CD4-positive, CD25-positive, alpha-beta regulatory T cell (primary cell): ENCODE measurements at regions not wholly inside any gene's neighbourhood (a gene's known extent, or its start where the extent isn't known, plus 50 kb on each side); places are given as distances from the start of the nearest gene placed in this dataset.

Experiments used
- ATAC-seq, 2 donors: fragments of 150-1000 bp; cut with Tn5 transposase; one replicate each; pipeline ENCODE4 v1.10.0; 2021; ENCODE audit warnings: low read depth in 2 of 2, moderate number of reproducible peaks in 2 of 2, moderate library complexity in 1 of 2
- DNase-seq, 3 donors: peaks; one replicate each; pipeline versions ENCODE4 v3.0.0 to v3.0.0-alpha.2; 2012 to 2022; ENCODE audit warnings: mixed read lengths in 1 of 3
- H3K27ac ChIP-seq: one replicate; pipeline ENCODE4 v1.7.0; 2013; ENCODE audit warnings: mild to moderate bottlenecking, low read length; ENCODE audit not compliant: insufficient read depth, poor library complexity, severe bottlenecking
- H3K27me3 ChIP-seq: one replicate; pipeline ENCODE4 v1.7.0; 2013; ENCODE audit warnings: low read length; ENCODE audit not compliant: control insufficient read depth, insufficient read depth
- H3K36me3 ChIP-seq: one replicate; pipeline ENCODE4 v1.7.0; 2013; ENCODE audit warnings: mild to moderate bottlenecking, low read length, moderate library complexity; ENCODE audit not compliant: control insufficient read depth, insufficient read depth
- H3K4me1 ChIP-seq: 2 replicates; pipeline ENCODE4 v1.7.0; 2013; ENCODE audit warnings: mild to moderate bottlenecking, low read length; ENCODE audit not compliant: insufficient read depth, control insufficient read depth, poor library complexity, severe bottlenecking
- H3K4me3 ChIP-seq: one replicate; pipeline ENCODE4 v1.7.0; 2013; ENCODE audit warnings: low read depth, mild to moderate bottlenecking, low read length, moderate library complexity
- H3K9me3 ChIP-seq, 2 experiments: 1 replicate in 1 of 2; 2 replicates in 1 of 2; pipeline ENCODE4 v1.7.0; 2013; ENCODE audit warnings: low read length in 2 of 2, mild to moderate bottlenecking in 1 of 2, moderate library complexity in 1 of 2; ENCODE audit not compliant: control insufficient read depth in 2 of 2
- H3K27ac Mint-ChIP-seq, 3 donors: one replicate each; pipeline ENCODE4 v1.8.0; 2020 to 2022; ENCODE audit warnings: mild to moderate bottlenecking in 3 of 3, mixed read lengths in 3 of 3, moderate library complexity in 2 of 3
- H3K27me3 Mint-ChIP-seq: one replicate; pipeline ENCODE4 v1.8.0; 2022; ENCODE audit warnings: mild to moderate bottlenecking, mixed read lengths
- H3K36me3 Mint-ChIP-seq: one replicate; pipeline ENCODE4 v1.8.0; 2020; ENCODE audit warnings: mixed read lengths
- H3K4me1 Mint-ChIP-seq, 4 donors: one replicate each; pipeline ENCODE4 v1.8.0; 2020 to 2022; ENCODE audit warnings: mixed read lengths in 4 of 4, mild to moderate bottlenecking in 1 of 4
- H3K4me3 Mint-ChIP-seq, 4 donors: one replicate each; pipeline ENCODE4 v1.8.0; 2020 to 2022; ENCODE audit warnings: mild to moderate bottlenecking in 4 of 4, mixed read lengths in 4 of 4, moderate library complexity in 3 of 4
- H3K9me3 Mint-ChIP-seq, 7 donors: one replicate each; pipeline ENCODE4 v1.8.0; 2020 to 2022; ENCODE audit warnings: mixed read lengths in 7 of 7, mild to moderate bottlenecking in 3 of 7, moderate library complexity in 2 of 7

DNA sequence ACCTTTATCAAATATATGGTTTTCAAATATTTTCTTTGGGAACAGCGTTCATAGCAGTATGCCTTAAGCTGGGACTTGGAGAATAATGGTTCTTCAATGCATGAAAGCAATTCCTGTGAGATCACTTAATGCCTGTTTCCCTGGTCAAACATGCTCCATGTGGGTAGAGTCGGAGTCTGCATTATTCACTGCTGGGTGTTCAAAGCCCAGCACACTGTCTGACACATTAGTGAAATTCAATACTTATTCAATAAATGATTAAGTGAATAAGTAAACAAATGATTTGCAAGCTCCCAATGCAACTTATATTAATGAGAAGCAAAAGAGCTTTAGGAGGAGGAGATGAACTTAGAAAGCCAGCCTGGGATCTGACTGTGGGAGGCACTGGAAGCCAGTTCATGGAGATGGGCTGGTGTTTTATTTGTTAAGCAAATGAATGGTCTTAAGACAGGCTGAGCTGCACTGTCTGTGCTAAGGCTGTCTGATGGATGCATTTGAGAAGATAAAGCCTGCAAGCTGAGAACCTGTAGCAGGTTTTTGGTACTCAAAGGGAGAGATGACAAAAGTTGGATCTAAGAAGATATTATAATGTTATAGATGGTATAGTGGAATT is 490.8 kb downstream of the MCTP2 start:
- Mint-ChIP-seq H3K9me3 (peaks cover 0 to 3% (median 0%) of the 10 kb centered on the region in 7 donors), H3K4me3 (no peak overlapping the region), H3K27ac (no peak overlapping the region), H3K4me1 (no peaks in the 10 kb centered on the region), H3K36me3 (no peaks in the 10 kb centered on the region), H3K27me3 (peaks cover 6% of the 10 kb centered on the region)
- Histone ChIP-seq H3K4me3 (no peak overlapping the region), H3K27me3 (no peaks in the 10 kb centered on the region), H3K27ac (no peak overlapping the region), H3K9me3 (no peaks in the 10 kb centered on the region), H3K4me1 (no peaks in the 10 kb centered on the region), H3K36me3 (no peaks in the 10 kb centered on the region)
- ATAC-seq (no peak), DNase-seq (no peak)

DNA sequence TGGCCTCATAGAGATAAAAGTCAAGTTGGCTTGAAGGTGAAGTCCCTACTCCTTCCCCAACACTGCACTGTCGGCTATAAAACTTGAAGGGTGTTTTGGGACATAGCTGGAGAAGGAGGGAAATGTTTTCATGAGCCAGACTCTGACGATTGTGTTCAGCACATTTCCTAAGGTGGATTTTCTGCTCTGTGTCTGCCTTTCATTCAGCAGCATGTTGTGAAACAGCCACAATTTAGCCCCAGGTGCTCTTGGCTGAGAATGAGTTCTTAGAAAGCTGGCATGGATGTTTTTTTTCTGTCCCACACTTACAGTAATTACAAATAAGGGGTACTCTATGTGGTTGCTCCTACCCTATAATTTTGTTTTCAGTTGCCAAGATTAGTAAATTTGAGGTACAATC is 492.4 kb downstream of the MCTP2 start:
- no peak for ATAC-seq

DNA sequence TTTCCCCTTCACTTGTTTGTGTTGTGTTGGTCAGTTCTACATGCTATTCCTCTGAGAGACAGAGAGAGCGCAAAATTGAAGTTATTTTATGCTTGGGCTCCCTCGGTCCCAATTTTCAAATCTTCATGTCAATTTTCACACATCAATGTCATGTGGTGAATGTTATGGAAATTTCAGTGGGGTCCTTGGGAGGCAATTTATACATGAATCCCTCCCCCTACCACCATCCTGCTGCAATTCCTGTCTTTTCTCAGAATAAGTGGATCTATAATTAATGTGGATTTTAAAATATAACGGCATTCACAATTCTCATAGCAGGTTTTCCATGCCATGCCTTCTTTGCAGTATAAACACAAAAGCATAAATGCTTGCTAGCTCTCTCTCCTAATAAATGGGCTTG is 499.9 kb downstream of the MCTP2 start:
- peaks cover 0 to 9% (median 2%) of the 10 kb centered on the region in 7 donors for H3K9me3 Mint-ChIP-seq
- no peaks in the 10 kb centered on the region for H3K27me3 Mint-ChIP-seq
- H3K27ac Mint-ChIP-seq: no peak overlapping the region
- H3K4me3 ChIP-seq: no peak overlapping the region
- DNase-seq (no peak), ATAC-seq (no peak)
- H3K27ac ChIP-seq: no peak overlapping the region
- H3K4me1 Mint-ChIP-seq: no peaks in the 10 kb centered on the region
- H3K4me3 Mint-ChIP-seq: no peak overlapping the region
- no peaks in the 10 kb centered on the region for H3K9me3 ChIP-seq
- no peaks in the 10 kb centered on the region for H3K36me3 Mint-ChIP-seq
- no peaks in the 10 kb centered on the region for H3K4me1 ChIP-seq
- no peaks in the 10 kb centered on the region for H3K27me3 ChIP-seq
- no peaks in the 10 kb centered on the region for H3K36me3 ChIP-seq

More for the DNA sequence above, 492.4 kb downstream of the MCTP2 start:
- no peak overlapping the region for H3K4me3 Mint-ChIP-seq
- H3K4me1 ChIP-seq: no peaks in the 10 kb centered on the region
- H3K27me3 Mint-ChIP-seq: peaks cover 6% of the 10 kb centered on the region
- no peaks in the 10 kb centered on the region for H3K9me3 ChIP-seq
- DNase-seq: no peak
- H3K9me3 Mint-ChIP-seq: peaks cover 0 to 4% (median 0%) of the 10 kb centered on the region in 7 donors
- no peak overlapping the region for H3K27ac Mint-ChIP-seq
- H3K36me3 Mint-ChIP-seq: no peaks in the 10 kb centered on the region
- no peak overlapping the region for H3K27ac ChIP-seq
- H3K4me1 Mint-ChIP-seq: no peaks in the 10 kb centered on the region
- H3K4me3 ChIP-seq: no peak overlapping the region
- no peaks in the 10 kb centered on the region for H3K27me3 ChIP-seq
- H3K36me3 ChIP-seq: no peaks in the 10 kb centered on the region

DNA sequence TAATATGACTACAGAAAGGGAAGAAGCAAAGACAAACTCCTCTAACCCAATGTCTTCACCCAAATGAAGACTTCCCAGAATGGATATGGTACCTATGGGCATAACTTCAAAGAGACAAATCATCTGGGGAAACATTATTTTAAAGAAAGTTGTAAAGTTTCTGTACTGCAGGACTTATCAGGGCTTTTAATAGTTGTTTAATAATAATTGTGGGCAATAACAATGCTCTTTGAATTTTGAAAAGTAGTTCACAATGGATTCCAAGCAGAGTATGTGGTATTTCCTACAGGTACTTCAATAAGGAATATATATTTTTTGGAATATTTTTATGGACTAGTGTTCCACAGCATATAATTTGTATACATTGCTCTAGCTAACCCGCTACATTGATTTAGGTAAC is 503.1 kb downstream of the MCTP2 start:
- Histone ChIP-seq H3K9me3 (no peaks in the 10 kb centered on the region), H3K27ac (no peak overlapping the region), H3K4me1 (no peaks in the 10 kb centered on the region), H3K27me3 (no peaks in the 10 kb centered on the region), H3K36me3 (no peaks in the 10 kb centered on the region), H3K4me3 (no peak overlapping the region)
- no peak for ATAC-seq
- H3K27me3 Mint-ChIP-seq: no peaks in the 10 kb centered on the region
- H3K36me3 Mint-ChIP-seq: no peaks in the 10 kb centered on the region
- H3K4me1 Mint-ChIP-seq: no peaks in the 10 kb centered on the region
- H3K4me3 Mint-ChIP-seq: no peak overlapping the region
- H3K9me3 Mint-ChIP-seq: peaks cover 0 to 12% (median 2%) of the 10 kb centered on the region in 7 donors
- no peak overlapping the region for H3K27ac Mint-ChIP-seq
- DNase-seq: no peak

DNA sequence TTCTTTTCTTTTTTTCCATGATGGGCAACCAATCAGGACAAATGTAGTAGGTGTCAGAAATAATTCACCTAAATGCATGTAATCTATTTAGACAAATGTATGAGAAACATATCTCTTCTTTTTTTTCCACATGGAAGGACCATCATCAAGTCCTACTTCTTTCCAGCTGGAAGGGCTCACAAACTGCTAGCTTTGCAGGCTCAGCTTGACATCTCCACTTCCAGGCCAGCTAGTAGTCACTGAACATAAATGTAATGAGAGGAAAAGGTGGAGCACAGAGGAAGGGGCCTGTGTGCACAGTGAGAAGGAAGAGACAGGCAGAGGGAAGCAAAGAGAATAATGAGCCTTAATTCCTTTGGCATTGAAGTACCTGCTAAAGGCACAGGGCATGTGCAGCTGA is 504.9 kb downstream of the MCTP2 start:
- Mint-ChIP-seq H3K4me1 (no peaks in the 10 kb centered on the region), H3K27me3 (no peaks in the 10 kb centered on the region), H3K27ac (no peak overlapping the region), H3K4me3 (no peak overlapping the region), H3K9me3 (peaks cover 0 to 10% (median 2%) of the 10 kb centered on the region in 7 donors), H3K36me3 (no peaks in the 10 kb centered on the region)
- H3K4me3 ChIP-seq: no peak overlapping the region
- H3K27me3 ChIP-seq: no peaks in the 10 kb centered on the region
- DNase-seq (no peak), ATAC-seq (no peak)
- H3K27ac ChIP-seq: no peak overlapping the region
- H3K9me3 ChIP-seq: no peaks in the 10 kb centered on the region
- H3K4me1 ChIP-seq: no peaks in the 10 kb centered on the region
- no peaks in the 10 kb centered on the region for H3K36me3 ChIP-seq

DNA sequence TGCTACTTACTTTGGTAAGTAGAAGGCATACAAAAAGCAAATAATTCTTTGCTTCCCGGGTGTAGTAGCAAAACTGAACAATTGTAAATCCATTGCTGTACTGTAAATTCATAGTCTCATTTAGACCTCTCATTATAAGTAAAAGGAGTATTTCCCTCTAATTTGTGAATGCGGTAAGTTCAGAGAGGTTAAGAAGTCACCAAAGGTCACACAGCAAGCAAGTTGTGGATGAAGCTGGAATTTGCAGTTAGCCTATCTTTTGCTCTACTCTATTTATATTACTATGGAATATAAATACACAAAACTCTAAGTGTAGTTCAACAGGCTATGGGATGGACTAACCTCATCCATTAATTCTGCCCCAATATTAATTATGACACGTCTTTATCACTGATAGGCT is 508.3 kb downstream of the MCTP2 start:
- Mint-ChIP-seq H3K4me1 (no peaks in the 10 kb centered on the region), H3K36me3 (no peaks in the 10 kb centered on the region)

DNA sequence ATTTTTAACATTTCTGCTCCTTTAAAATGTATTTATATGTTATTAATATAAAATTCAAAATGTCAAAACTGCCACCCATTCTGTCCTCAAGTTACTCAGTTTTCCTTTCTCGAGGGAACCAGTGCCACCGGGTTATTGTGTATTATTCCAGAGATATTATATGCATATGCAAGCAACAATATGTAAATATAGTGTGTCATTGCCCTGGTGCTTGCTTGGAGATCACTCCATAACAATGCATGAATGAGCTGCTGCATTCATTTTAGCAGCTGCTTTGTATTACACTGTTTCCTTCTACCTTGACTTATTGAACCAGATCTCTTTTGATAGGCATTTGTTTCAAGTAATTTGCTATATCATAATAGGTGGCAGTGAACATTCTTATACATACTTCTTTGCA is 509.1 kb downstream of the MCTP2 start:
- H3K36me3 ChIP-seq: no peaks in the 10 kb centered on the region
- H3K4me3 Mint-ChIP-seq: no peak overlapping the region
- H3K27ac Mint-ChIP-seq: no peak overlapping the region
- ATAC-seq (no peak), DNase-seq (no peak)
- no peaks in the 10 kb centered on the region for H3K4me1 ChIP-seq
- H3K4me1 Mint-ChIP-seq: no peaks in the 10 kb centered on the region
- peaks cover 0 to 9% (median 2%) of the 10 kb centered on the region in 7 donors for H3K9me3 Mint-ChIP-seq
- no peaks in the 10 kb centered on the region for H3K27me3 ChIP-seq
- no peaks in the 10 kb centered on the region for H3K9me3 ChIP-seq
- no peak overlapping the region for H3K4me3 ChIP-seq
- no peaks in the 10 kb centered on the region for H3K27me3 Mint-ChIP-seq
- H3K36me3 Mint-ChIP-seq: no peaks in the 10 kb centered on the region
- H3K27ac ChIP-seq: no peak overlapping the region

More for the DNA sequence above, 508.3 kb downstream of the MCTP2 start:
- Histone ChIP-seq H3K9me3 (no peaks in the 10 kb centered on the region), H3K27me3 (no peaks in the 10 kb centered on the region), H3K4me3 (no peak overlapping the region), H3K27ac (no peak overlapping the region), H3K36me3 (no peaks in the 10 kb centered on the region), H3K4me1 (no peaks in the 10 kb centered on the region)
- Mint-ChIP-seq H3K27me3 (no peaks in the 10 kb centered on the region), H3K9me3 (peaks cover 0 to 9% (median 4%) of the 10 kb centered on the region in 7 donors), H3K4me3 (no peak overlapping the region), H3K27ac (peak overlapping the region in 1 of 3 donors; percentile 26)
- no peak for DNase-seq
- ATAC-seq: no peak

DNA sequence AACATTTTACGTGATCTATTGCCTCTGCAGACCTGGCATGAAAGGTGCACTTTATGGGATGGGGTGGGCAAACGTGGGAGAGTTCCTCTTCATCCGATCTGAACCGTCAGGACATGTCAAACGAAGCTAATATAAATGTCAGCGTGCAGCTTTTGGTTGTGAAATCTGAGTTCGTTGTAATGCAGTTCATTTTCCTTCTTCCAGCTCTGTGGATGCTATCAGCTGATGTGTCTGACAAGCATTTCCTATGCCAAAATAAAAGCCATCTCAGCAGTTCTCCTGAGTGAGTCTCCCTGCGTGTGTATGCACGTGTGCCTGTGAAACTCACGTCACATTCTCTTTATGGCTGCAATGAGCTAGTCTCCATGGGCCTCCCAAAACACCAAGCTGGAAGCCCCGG is 512.3 kb downstream of the MCTP2 start:
- Histone ChIP-seq H3K27ac (no peak overlapping the region), H3K9me3 (no peaks in the 10 kb centered on the region), H3K27me3 (no peaks in the 10 kb centered on the region), H3K4me1 (no peaks in the 10 kb centered on the region), H3K4me3 (no peak overlapping the region), H3K36me3 (no peaks in the 10 kb centered on the region)
- no peaks in the 10 kb centered on the region for H3K36me3 Mint-ChIP-seq
- no peaks in the 10 kb centered on the region for H3K27me3 Mint-ChIP-seq
- H3K4me3 Mint-ChIP-seq: no peak overlapping the region
- peaks cover 0 to 9% (median 4%) of the 10 kb centered on the region in 7 donors for H3K9me3 Mint-ChIP-seq
- ATAC-seq (no peak), DNase-seq (no peak)
- H3K4me1 Mint-ChIP-seq: no peaks in the 10 kb centered on the region
- no peak overlapping the region for H3K27ac Mint-ChIP-seq
